ENCODE measurements at regions not wholly inside any gene's neighbourhood (a gene's known extent, or its start where the extent isn't known, plus 50 kb on each side); places are given as distances from the start of the nearest gene placed in this dataset. TPM values are rescaled to one million over a fixed set of nuclear protein-coding genes. Genes with fewer than 3 reads are reported as not detected.
"Not testable (repeated sequence)": the region's sequence is repeated elsewhere in the genome, so short reads cannot be mapped to it uniquely, and the experiment has no call there.

- DNase-seq (ENCODE audit: low read depth) = no peak
- no peak overlapping the region for H3K4me3 ChIP-seq (ENCODE audit: low read depth, low read length)
- TF ChIP-seq, protein P1, sequence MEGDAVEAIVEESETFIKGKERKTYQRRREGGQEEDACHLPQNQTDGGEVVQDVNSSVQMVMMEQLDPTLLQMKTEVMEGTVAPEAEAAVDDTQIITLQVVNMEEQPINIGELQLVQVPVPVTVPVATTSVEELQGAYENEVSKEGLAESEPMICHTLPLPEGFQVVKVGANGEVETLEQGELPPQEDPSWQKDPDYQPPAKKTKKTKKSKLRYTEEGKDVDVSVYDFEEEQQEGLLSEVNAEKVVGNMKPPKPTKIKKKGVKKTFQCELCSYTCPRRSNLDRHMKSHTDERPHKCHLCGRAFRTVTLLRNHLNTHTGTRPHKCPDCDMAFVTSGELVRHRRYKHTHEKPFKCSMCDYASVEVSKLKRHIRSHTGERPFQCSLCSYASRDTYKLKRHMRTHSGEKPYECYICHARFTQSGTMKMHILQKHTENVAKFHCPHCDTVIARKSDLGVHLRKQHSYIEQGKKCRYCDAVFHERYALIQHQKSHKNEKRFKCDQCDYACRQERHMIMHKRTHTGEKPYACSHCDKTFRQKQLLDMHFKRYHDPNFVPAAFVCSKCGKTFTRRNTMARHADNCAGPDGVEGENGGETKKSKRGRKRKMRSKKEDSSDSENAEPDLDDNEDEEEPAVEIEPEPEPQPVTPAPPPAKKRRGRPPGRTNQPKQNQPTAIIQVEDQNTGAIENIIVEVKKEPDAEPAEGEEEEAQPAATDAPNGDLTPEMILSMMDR (IDR thresholded peaks at IDR 0.05; ENCODE audit: insufficient read depth, low read depth, low read length) = no peak
Observed at GRCh38 chr14:63147018-63147417, 57.2 kb upstream of the RHOJ start.

GRCh38 chr14:63134801-63135200 lies 69.4 kb upstream of the RHOJ start:
- no peak overlapping the region for H3K4me3 ChIP-seq (ENCODE audit: low read depth, low read length)
- TF ChIP-seq, protein P1 (IDR thresholded peaks at IDR 0.05; ENCODE audit: insufficient read depth, low read depth, low read length) = peak; percentile 33
- DNase-seq (ENCODE audit: low read depth) = no peak

DNA sequence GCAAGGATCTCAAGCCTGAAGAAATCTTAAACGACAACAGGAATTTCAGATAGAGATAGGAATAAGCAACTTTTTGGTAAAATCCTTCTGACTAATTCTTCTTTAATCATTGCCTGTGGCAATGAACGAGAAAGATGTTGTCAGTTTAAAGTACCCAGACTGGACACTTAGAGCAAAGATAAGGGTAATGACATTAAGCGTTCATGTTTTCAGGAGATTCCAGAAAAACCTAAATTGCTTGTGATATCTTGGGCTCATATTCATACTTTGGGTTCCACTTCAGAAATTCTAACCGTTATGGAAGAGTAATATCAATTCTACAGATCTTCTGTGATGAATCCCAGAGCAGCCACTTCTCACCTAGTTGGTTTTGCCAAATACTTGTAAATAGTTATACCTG lies 73.7 kb upstream of the RHOJ start:
- DNase-seq (ENCODE audit: low read depth) = no peak
- TF ChIP-seq, protein P1 (IDR thresholded peaks at IDR 0.05; ENCODE audit: insufficient read depth, low read depth, low read length) = no peak
- H3K4me3 ChIP-seq (ENCODE audit: low read depth, low read length) = no peak overlapping the region

DNA sequence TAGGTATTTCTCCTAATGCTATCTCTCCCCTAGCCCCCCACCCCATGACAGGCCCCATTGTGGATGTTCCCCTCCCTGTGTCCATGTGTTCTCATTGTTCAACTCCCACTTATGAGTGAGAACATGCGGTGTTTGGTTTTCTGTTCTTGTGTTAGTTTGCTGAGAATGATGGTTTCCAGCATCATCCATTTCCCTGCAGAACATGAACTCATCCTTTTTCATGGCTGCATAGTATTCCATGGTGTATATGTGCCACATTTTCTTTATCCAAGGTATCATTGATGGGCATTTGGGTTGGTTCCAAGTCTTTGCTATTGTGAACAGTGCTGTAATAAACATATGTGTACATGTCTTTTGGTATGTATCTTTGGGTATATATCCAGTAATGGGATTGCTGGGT lies 61.2 kb upstream of the KCNH5 start:
- not testable (repeated sequence) for H3K4me3 ChIP-seq (ENCODE audit: low read depth, low read length); DNase-seq (ENCODE audit: low read depth)

- TF ChIP-seq, protein P1 (IDR thresholded peaks at IDR 0.05; ENCODE audit: insufficient read depth, low read depth, low read length) = no peak
- H3K4me3 ChIP-seq (ENCODE audit: low read depth, low read length) = no peak overlapping the region
- DNase-seq (ENCODE audit: low read depth) = no peak
Observed at GRCh38 chr14:63100552-63100951, 55.3 kb upstream of the KCNH5 start.

GRCh38 chr14:63096186-63096585 lies 50.9 kb upstream of the KCNH5 start:
- TF ChIP-seq, protein P1 (IDR thresholded peaks at IDR 0.05; ENCODE audit: insufficient read depth, low read depth, low read length) = no peak
- no peak for DNase-seq (ENCODE audit: low read depth)
- H3K4me3 ChIP-seq (ENCODE audit: low read depth, low read length) = no peak overlapping the region

Small RNAs in the stretch of these regions (small RNA-seq; reads per million reads assigned to genes)
- gene PARP1P2 = not detected
